ENCODE measurements at regions not wholly inside any gene's neighbourhood (a gene's known extent, or its start where the extent isn't known, plus 50 kb on each side); places are given as distances from the start of the nearest gene placed in this dataset.

DNA sequence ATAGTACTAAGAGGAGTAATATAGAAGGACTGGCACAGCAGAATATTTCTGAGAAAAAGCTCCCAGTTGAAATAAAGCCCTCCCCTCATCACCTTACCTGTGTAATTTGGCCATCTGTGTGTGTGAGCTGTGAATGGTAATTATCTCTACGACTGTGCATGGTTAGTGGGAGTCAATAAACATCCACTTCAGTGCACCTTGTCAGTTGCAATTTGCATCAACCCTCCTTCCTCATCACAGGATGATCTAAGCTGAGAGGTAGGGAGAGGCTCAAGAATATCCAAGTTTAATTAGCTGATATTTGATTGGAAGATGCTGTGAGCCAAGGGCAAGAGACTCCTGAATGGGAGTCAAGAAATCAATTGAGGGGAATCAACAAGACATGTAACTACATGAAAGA, 694.9 kb upstream of the KLHL29 start:
- TF ChIP-seq, protein P1, sequence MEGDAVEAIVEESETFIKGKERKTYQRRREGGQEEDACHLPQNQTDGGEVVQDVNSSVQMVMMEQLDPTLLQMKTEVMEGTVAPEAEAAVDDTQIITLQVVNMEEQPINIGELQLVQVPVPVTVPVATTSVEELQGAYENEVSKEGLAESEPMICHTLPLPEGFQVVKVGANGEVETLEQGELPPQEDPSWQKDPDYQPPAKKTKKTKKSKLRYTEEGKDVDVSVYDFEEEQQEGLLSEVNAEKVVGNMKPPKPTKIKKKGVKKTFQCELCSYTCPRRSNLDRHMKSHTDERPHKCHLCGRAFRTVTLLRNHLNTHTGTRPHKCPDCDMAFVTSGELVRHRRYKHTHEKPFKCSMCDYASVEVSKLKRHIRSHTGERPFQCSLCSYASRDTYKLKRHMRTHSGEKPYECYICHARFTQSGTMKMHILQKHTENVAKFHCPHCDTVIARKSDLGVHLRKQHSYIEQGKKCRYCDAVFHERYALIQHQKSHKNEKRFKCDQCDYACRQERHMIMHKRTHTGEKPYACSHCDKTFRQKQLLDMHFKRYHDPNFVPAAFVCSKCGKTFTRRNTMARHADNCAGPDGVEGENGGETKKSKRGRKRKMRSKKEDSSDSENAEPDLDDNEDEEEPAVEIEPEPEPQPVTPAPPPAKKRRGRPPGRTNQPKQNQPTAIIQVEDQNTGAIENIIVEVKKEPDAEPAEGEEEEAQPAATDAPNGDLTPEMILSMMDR (IDR thresholded peaks at IDR 0.05): no peak
- no peak for TF ChIP-seq POLR2AphosphoS5 (IDR thresholded peaks at IDR 0.05; ENCODE audit: low read depth, low read length)
- TF ChIP-seq, protein P2, sequence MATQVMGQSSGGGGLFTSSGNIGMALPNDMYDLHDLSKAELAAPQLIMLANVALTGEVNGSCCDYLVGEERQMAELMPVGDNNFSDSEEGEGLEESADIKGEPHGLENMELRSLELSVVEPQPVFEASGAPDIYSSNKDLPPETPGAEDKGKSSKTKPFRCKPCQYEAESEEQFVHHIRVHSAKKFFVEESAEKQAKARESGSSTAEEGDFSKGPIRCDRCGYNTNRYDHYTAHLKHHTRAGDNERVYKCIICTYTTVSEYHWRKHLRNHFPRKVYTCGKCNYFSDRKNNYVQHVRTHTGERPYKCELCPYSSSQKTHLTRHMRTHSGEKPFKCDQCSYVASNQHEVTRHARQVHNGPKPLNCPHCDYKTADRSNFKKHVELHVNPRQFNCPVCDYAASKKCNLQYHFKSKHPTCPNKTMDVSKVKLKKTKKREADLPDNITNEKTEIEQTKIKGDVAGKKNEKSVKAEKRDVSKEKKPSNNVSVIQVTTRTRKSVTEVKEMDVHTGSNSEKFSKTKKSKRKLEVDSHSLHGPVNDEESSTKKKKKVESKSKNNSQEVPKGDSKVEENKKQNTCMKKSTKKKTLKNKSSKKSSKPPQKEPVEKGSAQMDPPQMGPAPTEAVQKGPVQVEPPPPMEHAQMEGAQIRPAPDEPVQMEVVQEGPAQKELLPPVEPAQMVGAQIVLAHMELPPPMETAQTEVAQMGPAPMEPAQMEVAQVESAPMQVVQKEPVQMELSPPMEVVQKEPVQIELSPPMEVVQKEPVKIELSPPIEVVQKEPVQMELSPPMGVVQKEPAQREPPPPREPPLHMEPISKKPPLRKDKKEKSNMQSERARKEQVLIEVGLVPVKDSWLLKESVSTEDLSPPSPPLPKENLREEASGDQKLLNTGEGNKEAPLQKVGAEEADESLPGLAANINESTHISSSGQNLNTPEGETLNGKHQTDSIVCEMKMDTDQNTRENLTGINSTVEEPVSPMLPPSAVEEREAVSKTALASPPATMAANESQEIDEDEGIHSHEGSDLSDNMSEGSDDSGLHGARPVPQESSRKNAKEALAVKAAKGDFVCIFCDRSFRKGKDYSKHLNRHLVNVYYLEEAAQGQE (IDR thresholded peaks at IDR 0.05; ENCODE audit: insufficient read depth in 1 of 2, low read depth in 2 of 2, low read length in 1 of 2): no peak
- no peak for TF ChIP-seq SIN3A (IDR thresholded peaks at IDR 0.05; ENCODE audit: borderline replicate concordance, insufficient read depth, low read depth, low read length)
- TF ChIP-seq TCF7L2 (IDR thresholded peaks at IDR 0.05; ENCODE audit: low read depth, low read length): no peak

Measured in Panc1 (cell line).